NT2/D1 (cell line): ENCODE measurements at regions not wholly inside any gene's neighbourhood (a gene's known extent, or its start where the extent isn't known, plus 50 kb on each side); places are given as distances from the start of the nearest gene placed in this dataset.
"Not testable (repeated sequence)": the region's sequence is repeated elsewhere in the genome, so short reads cannot be mapped to it uniquely, and the experiment has no call there.

Experiments used
- DNase-seq: peaks from one replicate; pipeline ENCODE4 v3.0.0-alpha.2; 2011; ENCODE audit warnings: low read depth, low spot score
- H3K27me3 ChIP-seq: 2 replicates; pipeline ENCODE4 v1.6.0; 2011; ENCODE audit warnings: mild to moderate bottlenecking; ENCODE audit not compliant: insufficient read length, insufficient read depth
- H3K36me3 ChIP-seq: 2 replicates; pipeline ENCODE4 v1.6.1; 2011; ENCODE audit warnings: mild to moderate bottlenecking, low read length, mixed read lengths; ENCODE audit not compliant: insufficient read depth, insufficient read length
- H3K4me1 ChIP-seq: 2 replicates; pipeline ENCODE4 v1.5.1; 2011; ENCODE audit not compliant: insufficient read depth, insufficient read length
- H3K4me3 ChIP-seq: 2 replicates; pipeline ENCODE4 v1.5.1; 2011; ENCODE audit warnings: low read depth; ENCODE audit not compliant: insufficient read length
- H3K9ac ChIP-seq: 2 replicates; pipeline ENCODE4 v1.6.0; 2011; ENCODE audit warnings: low read depth; ENCODE audit not compliant: insufficient read length
- H3K9me3 ChIP-seq: 2 replicates; pipeline ENCODE4 v1.5.1; 2011; ENCODE audit warnings: mild to moderate bottlenecking, low read length; ENCODE audit not compliant: insufficient read depth
- SUZ12 ChIP-seq: IDR thresholded peaks from 2 replicates; pipeline ENCODE4 v1.6.1; 2011; ENCODE audit not compliant: insufficient read length, insufficient read depth; ENCODE audit errors: extremely low read depth
- YY1 ChIP-seq: IDR thresholded peaks from 2 replicates; pipeline ENCODE4 v1.6.1; 2011; ENCODE audit not compliant: insufficient read length, insufficient read depth
- ZNF274 ChIP-seq: IDR thresholded peaks from 2 replicates; pipeline ENCODE4 v1.6.1; 2011; ENCODE audit warnings: mild to moderate bottlenecking, low read depth, low read length

DNA sequence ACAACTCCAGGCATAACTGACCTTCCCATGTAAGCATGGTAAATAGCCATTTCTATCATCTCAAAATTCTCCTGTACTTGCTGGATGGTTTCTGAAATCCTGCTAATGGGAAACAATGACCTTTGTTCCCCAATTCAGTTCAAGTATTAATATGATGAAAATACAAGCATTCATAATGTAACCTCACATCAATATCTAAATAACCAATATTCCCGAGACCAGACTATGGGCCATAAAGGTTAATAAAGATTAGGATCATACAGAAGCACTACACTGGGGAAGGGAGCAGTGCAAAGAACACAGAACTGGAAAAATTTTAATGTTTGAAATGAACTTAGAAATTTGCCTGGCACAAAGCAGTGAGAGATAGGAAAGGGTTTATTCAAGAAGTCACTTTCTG lies 151.3 kb upstream of the SETMAR start:
- Histone ChIP-seq H3K27me3 (no peaks in the 10 kb centered on the region), H3K9me3 (no peaks in the 10 kb centered on the region), H3K36me3 (no peaks in the 10 kb centered on the region), H3K9ac (no peak overlapping the region), H3K4me3 (no peak overlapping the region), H3K4me1 (no peaks in the 10 kb centered on the region)
- TF ChIP-seq YY1 = no peak
- no peak for TF ChIP-seq SUZ12
- DNase-seq = no peak

GRCh38 chr3:4153771-4154170 lies 149.4 kb upstream of the SETMAR start:
- no peaks in the 10 kb centered on the region for H3K4me1 ChIP-seq
- no peak overlapping the region for H3K4me3 ChIP-seq
- no peaks in the 10 kb centered on the region for H3K27me3 ChIP-seq
- H3K36me3 ChIP-seq = no peaks in the 10 kb centered on the region
- DNase-seq = no peak
- H3K9ac ChIP-seq = no peak overlapping the region
- TF ChIP-seq ZNF274 (no peak), YY1 (no peak), SUZ12 (no peak)
- no peaks in the 10 kb centered on the region for H3K9me3 ChIP-seq

GRCh38 chr3:4158329-4158728 lies 144.8 kb upstream of the SETMAR start:
- Histone ChIP-seq H3K9ac (no peak overlapping the region), H3K9me3 (no peaks in the 10 kb centered on the region), H3K36me3 (no peaks in the 10 kb centered on the region), H3K27me3 (no peaks in the 10 kb centered on the region), H3K4me3 (no peak overlapping the region), H3K4me1 (no peaks in the 10 kb centered on the region)
- DNase-seq = no peak
- TF ChIP-seq YY1 (no peak), ZNF274 (no peak), SUZ12 (no peak)

DNA sequence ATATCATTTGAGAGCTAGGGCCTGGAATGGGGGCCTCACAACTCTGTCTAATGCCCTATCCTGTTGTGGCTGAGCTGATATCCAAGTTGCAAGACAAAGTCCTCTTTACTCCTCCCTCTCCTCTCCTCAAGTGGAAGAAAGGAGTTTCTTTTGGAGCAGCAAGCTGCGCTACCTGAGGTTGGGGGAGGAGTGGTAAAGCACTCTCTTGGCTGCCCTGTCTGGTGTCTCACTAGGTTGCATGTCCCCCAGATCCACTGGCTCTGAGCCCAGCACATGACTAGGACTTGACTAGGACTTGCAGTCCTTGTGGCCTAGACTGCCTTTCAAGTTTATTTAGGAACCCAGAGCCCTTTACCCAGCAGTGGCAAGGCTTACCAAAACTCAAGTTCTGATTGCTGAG lies 141.1 kb upstream of the SETMAR start:
- TF ChIP-seq SUZ12 = no peak
- no peak for TF ChIP-seq YY1
- TF ChIP-seq ZNF274 = no peak
- no peak overlapping the region for H3K9ac ChIP-seq
- no peaks in the 10 kb centered on the region for H3K4me1 ChIP-seq

GRCh38 chr3:4163011-4163410 lies 140.2 kb upstream of the SETMAR start:
- H3K4me1 ChIP-seq = no peaks in the 10 kb centered on the region
- peaks cover 15% of the 10 kb centered on the region; the same call in 1 of the 2 replicates for H3K9me3 ChIP-seq
- no peaks in the 10 kb centered on the region for H3K36me3 ChIP-seq
- no peaks in the 10 kb centered on the region for H3K27me3 ChIP-seq
- TF ChIP-seq SUZ12 = no peak
- TF ChIP-seq YY1 = no peak
- TF ChIP-seq ZNF274 = no peak
- no peak overlapping the region for H3K9ac ChIP-seq
- DNase-seq = no peak
- no peak overlapping the region for H3K4me3 ChIP-seq

More for the DNA sequence above, 141.1 kb upstream of the SETMAR start:
- Histone ChIP-seq H3K4me3 (no peak overlapping the region), H3K27me3 (no peaks in the 10 kb centered on the region), H3K36me3 (no peaks in the 10 kb centered on the region), H3K9me3 (peaks cover 6% of the 10 kb centered on the region; the same call in 1 of the 2 replicates)
- no peak for DNase-seq

DNA sequence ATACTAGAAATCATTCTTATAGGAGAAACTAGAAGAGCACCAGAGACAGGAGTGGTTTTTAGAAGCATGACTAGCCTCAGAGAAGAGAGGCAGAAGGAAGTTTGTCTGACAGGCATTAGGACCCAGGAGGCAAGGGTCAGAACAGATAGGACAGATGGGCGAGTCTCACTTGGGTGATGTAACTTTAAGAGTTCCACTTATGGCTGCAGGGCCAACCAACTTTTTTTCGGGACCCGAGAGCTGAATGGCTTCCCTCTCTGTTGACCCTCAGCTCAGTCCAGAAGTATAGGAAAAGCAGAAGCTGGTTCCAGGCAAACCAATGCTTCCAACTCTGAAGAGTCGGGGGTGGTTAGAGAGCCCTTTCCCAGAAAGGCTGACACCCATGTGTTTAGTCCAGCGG lies 136.6 kb upstream of the SETMAR start:
- H3K36me3 ChIP-seq = no peaks in the 10 kb centered on the region
- TF ChIP-seq SUZ12 (no peak), YY1 (no peak), ZNF274 (no peak)
- H3K9me3 ChIP-seq = peaks cover 15% of the 10 kb centered on the region; the same call in 1 of the 2 replicates
- H3K27me3 ChIP-seq = no peaks in the 10 kb centered on the region
- no peaks in the 10 kb centered on the region for H3K4me1 ChIP-seq
- no peak overlapping the region for H3K4me3 ChIP-seq
- H3K9ac ChIP-seq = no peak overlapping the region
- DNase-seq = no peak

DNA sequence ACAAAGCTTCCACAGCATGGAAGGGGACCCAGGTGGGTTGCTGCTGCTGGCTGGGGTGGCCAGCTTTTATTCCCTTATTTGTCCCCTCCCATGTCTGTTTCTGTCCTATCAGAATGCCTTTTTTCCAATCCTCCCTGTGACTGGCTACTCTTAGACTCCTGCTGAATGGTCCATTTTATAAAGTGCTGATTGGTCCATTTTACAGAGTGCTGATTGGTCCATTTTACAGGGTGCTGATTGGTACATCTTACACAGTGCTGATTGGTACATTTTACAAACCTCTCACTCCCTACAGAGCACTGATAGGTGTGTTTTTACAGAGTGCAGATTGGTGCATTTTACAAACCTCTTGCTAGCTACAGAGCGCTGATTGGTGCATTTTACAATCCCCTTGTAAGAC lies 135.9 kb upstream of the SETMAR start:
- not testable (repeated sequence) for H3K4me3 ChIP-seq, H3K4me1 ChIP-seq, DNase-seq, H3K36me3 ChIP-seq, H3K9ac ChIP-seq, H3K27me3 ChIP-seq
- peaks cover 15% of the 10 kb centered on the region; the same call in 1 of the 2 replicates for H3K9me3 ChIP-seq

- DNase-seq = peak; percentile 30
- no peaks in the 10 kb centered on the region for H3K4me1 ChIP-seq
- no peaks in the 10 kb centered on the region for H3K36me3 ChIP-seq
- H3K4me3 ChIP-seq = no peak overlapping the region
- TF ChIP-seq ZNF274 (no peak), SUZ12 (no peak), YY1 (no peak)
- no peaks in the 10 kb centered on the region for H3K9me3 ChIP-seq
- no peaks in the 10 kb centered on the region for H3K27me3 ChIP-seq
- no peak overlapping the region for H3K9ac ChIP-seq
Observed at GRCh38 chr3:4174791-4175190, 128.4 kb upstream of the SETMAR start.
